Caco-2 (cell line): ENCODE measurements at regions not wholly inside any gene's neighbourhood (a gene's known extent, or its start where the extent isn't known, plus 50 kb on each side); places are given as distances from the start of the nearest gene placed in this dataset.
A peak's percentile ranks its signal among the peaks of the same experiment; 100 is the strongest.

ENCODE experiments used
- BruUV-seq: library from RNA; stranded (reverse); fragments of 400-500 nt; replicated peaks from 2 replicates; lab custom pipeline; 2021; lab: Mats Ljungman, UMichigan
- CTCF ChIA-PET: fragments of 300-600 bp; sonication (Branson Sonifier 250); formaldehyde crosslinking; loops from one replicate; lab custom pipeline; 2022; ENCODE audit warnings: antibody characterized with exemption; lab: Charles Lee
- POLR2A ChIA-PET: fragments of 300-600 bp; sonication (Branson Sonifier 250); formaldehyde crosslinking; loops from one replicate; lab custom pipeline; 2022; ENCODE audit warnings: antibody characterized with exemption; lab: Charles Lee
- DNase-seq, 2 experiments: peaks; one replicate each; pipeline versions ENCODE4 v3.0.0 to v3.0.0-alpha.2; 2020 to 2022
- H3K27me3 ChIP-seq: replicated peaks from 2 replicates; pipeline ENCODE4 v1.6.0; 2011; ENCODE audit warnings: low read length; ENCODE audit not compliant: control insufficient read depth, insufficient read depth
- H3K36me3 ChIP-seq: 2 replicates; pipeline ENCODE4 v1.5.1; 2011; ENCODE audit warnings: low read length; ENCODE audit not compliant: control insufficient read depth, insufficient read depth
- H3K4me1 ChIP-seq: fragments of 250-450 bp; sonication (Bioruptor Pico); 2 replicates; pipeline ENCODE4 v1.5.1; 2020; ENCODE audit warnings: mild to moderate bottlenecking
- H3K4me3 ChIP-seq: 2 replicates; pipeline ENCODE4 v1.5.1; 2011; ENCODE audit warnings: low read depth, mild to moderate bottlenecking, control low read depth, low read length
- H3K9me3 ChIP-seq: fragments of 250-450 bp; sonication (Bioruptor Pico); 2 replicates; pipeline ENCODE4 v1.5.1; 2020; ENCODE audit warnings: mild to moderate bottlenecking, moderate library complexity
- H3K27ac Mint-ChIP-seq: one replicate; pipeline ENCODE4 v1.8.0; 2022; ENCODE audit warnings: mixed read lengths; ENCODE audit not compliant: unreplicated experiment
- H3K27me3 Mint-ChIP-seq: one replicate; pipeline ENCODE4 v1.8.0; 2022; ENCODE audit warnings: mixed read lengths; ENCODE audit not compliant: insufficient read depth, unreplicated experiment
- H3K36me3 Mint-ChIP-seq: one replicate; pipeline ENCODE4 v1.8.0; 2022; ENCODE audit warnings: mild to moderate bottlenecking, mixed read lengths; ENCODE audit not compliant: insufficient read depth, unreplicated experiment
- H3K4me1 Mint-ChIP-seq: one replicate; pipeline ENCODE4 v1.8.0; 2022; ENCODE audit warnings: low read depth, mixed read lengths; ENCODE audit not compliant: unreplicated experiment
- H3K4me3 Mint-ChIP-seq: one replicate; pipeline ENCODE4 v1.8.0; 2022; ENCODE audit warnings: mild to moderate bottlenecking, moderate library complexity, mixed read lengths; ENCODE audit not compliant: unreplicated experiment
- H3K9me3 Mint-ChIP-seq: one replicate; pipeline ENCODE4 v1.8.0; 2022; ENCODE audit warnings: mixed read lengths; ENCODE audit not compliant: unreplicated experiment
- CTCF ChIP-seq, 2 experiments: fragments of 200-600 bp in 1 of 2; IDR thresholded peaks; 1 replicate in 1 of 2; 2 replicates in 1 of 2; pipeline versions ENCODE4 v1.5.1 to v1.8.0; 2011 to 2022; ENCODE audit warnings: antibody characterized with exemption in 1 of 2, control low read depth in 1 of 2, inconsistent platforms in 1 of 2, low read depth in 1 of 2, low read length in 1 of 2, mild to moderate bottlenecking in 1 of 2, moderate library complexity in 1 of 2; ENCODE audit not compliant: insufficient read depth in 1 of 2, severe bottlenecking in 1 of 2, unreplicated experiment in 1 of 2
- intact Hi-C: fragments of 100-400 bp; cut with micrococcal nuclease; formaldehyde crosslinking; loops from one replicate; pipeline ENCODE4 v1.10.0; 2022; ENCODE audit not compliant: unreplicated experiment

DNA sequence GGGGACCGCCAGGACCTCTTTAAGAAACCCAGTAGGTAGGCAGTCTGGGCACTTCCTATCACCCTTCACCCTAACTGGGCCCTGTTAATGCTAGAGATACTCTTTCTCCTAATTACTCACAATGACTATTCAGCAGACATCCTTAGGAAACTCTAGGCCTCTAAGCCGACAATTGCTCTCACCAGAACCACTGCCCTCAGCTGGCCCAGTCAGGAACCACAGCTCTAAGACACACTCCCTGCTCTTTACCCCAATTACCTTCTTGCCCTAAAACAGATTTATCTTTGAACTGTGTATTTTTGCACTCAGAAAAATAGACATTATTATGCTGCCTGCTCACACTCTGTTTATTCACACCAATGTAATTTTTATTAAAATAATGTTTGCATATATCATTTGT is 432.6 kb upstream of the SLC30A5 start:
- Mint-ChIP-seq H3K27ac (no peak overlapping the region), H3K4me1 (no peaks in the 10 kb centered on the region), H3K4me3 (no peak overlapping the region), H3K27me3 (no peaks in the 10 kb centered on the region), H3K9me3 (no peaks in the 10 kb centered on the region), H3K36me3 (no peaks in the 10 kb centered on the region)
- intact Hi-C loops: loop anchor here (1.0 to 10.0 kb wide), 3 partner anchors 196 to 375 kb away; no protein-coding TSS in a partner anchor
- peak in 1 of 2 experiments; percentile 24 for DNase-seq
- Histone ChIP-seq H3K9me3 (no peaks in the 10 kb centered on the region), H3K4me3 (no peak overlapping the region), H3K4me1 (no peaks in the 10 kb centered on the region), H3K27me3 (no peaks in the 10 kb centered on the region), H3K36me3 (no peaks in the 10 kb centered on the region)
- TF ChIP-seq CTCF (IDR thresholded peaks at IDR 0.05; ENCODE audit: insufficient read depth in 1 of 2, low read depth in 1 of 2, low read length in 1 of 2, severe bottlenecking in 1 of 2, unreplicated experiment in 1 of 2): peak; percentile 38 to 50
- ChIA-PET CTCF (no interaction called here), POLR2A (no interaction called here)
- no TSS peak for BruUV-seq

GRCh38 chr5:68662804-68663307 is 431.0 kb upstream of the SLC30A5 start:
- intact Hi-C loops: loop anchor here (10.0 kb wide), 1 partner anchor 198 kb away; no protein-coding TSS in a partner anchor
- Mint-ChIP-seq H3K27ac (no peak overlapping the region), H3K4me3 (no peak overlapping the region), H3K4me1 (no peaks in the 10 kb centered on the region), H3K9me3 (no peaks in the 10 kb centered on the region), H3K36me3 (no peaks in the 10 kb centered on the region), H3K27me3 (no peaks in the 10 kb centered on the region)
- Histone ChIP-seq H3K36me3 (no peaks in the 10 kb centered on the region), H3K9me3 (no peaks in the 10 kb centered on the region), H3K4me1 (no peaks in the 10 kb centered on the region), H3K27me3 (no peaks in the 10 kb centered on the region), H3K4me3 (no peak overlapping the region)
- CTCF ChIA-PET: no interaction called here
- BruUV-seq: no TSS peak
- DNase-seq: no peak
- POLR2A ChIA-PET: no interaction called here
- TF ChIP-seq CTCF (IDR thresholded peaks at IDR 0.05; ENCODE audit: insufficient read depth in 1 of 2, low read depth in 1 of 2, low read length in 1 of 2, severe bottlenecking in 1 of 2, unreplicated experiment in 1 of 2): no peak

DNA sequence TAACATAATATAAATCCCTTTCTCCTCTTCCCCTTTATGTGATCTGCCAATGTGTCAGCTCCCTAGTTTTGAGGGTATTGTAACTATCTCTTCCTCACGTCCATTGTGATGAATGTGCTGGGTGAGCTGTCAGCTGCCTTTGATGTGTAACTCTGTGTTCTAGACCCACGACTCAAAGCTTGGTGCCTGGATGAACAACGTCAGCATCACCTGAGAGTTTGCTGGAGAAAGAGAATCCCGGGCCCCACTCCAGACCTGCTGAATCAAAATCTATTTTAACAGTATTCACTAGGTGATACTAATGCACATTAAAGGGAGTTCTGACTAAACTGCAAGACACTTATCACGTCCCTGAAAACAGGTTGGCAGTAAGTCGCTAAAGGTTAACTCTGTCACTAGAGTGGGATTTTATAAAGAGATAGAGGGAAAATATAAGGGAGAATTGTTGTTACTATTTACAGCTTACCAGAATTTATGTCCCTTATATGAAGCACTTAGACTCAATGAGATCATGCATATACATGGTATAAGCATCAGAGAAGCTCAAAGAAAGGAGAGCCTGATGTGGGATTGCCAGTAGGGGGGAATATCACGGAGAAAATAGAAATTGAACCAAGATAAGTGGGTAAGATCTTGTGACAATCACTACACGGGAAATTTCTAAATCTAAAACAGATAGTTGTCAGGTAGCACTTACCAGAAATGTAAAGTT is 423.8 kb upstream of the SLC30A5 start:
- Mint-ChIP-seq H3K27me3 (peaks cover 9% of the 10 kb centered on the region), H3K4me1 (peaks cover 6% of the 10 kb centered on the region), H3K36me3 (no peaks in the 10 kb centered on the region), H3K4me3 (no peak overlapping the region), H3K9me3 (no peaks in the 10 kb centered on the region), H3K27ac (no peak overlapping the region)
- Histone ChIP-seq H3K9me3 (no peaks in the 10 kb centered on the region), H3K27me3 (no peaks in the 10 kb centered on the region), H3K36me3 (no peaks in the 10 kb centered on the region), H3K4me1 (no peaks in the 10 kb centered on the region), H3K4me3 (no peak overlapping the region)
- ChIA-PET POLR2A (no interaction called here), CTCF (no interaction called here)
- DNase-seq: no peak
- no TSS peak for BruUV-seq
- intact Hi-C loops: loop anchor here (10.0 kb wide), 1 partner anchor 205 kb away; no protein-coding TSS in a partner anchor
- TF ChIP-seq CTCF (IDR thresholded peaks at IDR 0.05; ENCODE audit: insufficient read depth in 1 of 2, low read depth in 1 of 2, low read length in 1 of 2, severe bottlenecking in 1 of 2, unreplicated experiment in 1 of 2): no peak
